ENCODE measurements at regions not wholly inside any gene's neighbourhood (a gene's known extent, or its start where the extent isn't known, plus 50 kb on each side); places are given as distances from the start of the nearest gene placed in this dataset.

GRCh38 chr16:73793871-73794437 is 502.7 kb upstream of the PSMD7 start (continued):
- TF ChIP-seq EZH2phosphoT487 (IDR thresholded peaks at IDR 0.05; ENCODE audit: unreplicated experiment), result no peak
- no peak for TF ChIP-seq ZNF331 (CRISPR knock-in tag; IDR thresholded peaks at IDR 0.05; ENCODE audit: low read depth)
- no peak for TF ChIP-seq JUNB (IDR thresholded peaks at IDR 0.05; ENCODE audit: unreplicated experiment)

- DNase-seq (ENCODE audit: low spot score) (no peak), ATAC-seq (no peak)
- Histone ChIP-seq H2AFZ (no peak overlapping the region), H3K27me3 (ENCODE audit: insufficient read depth) (no peaks in the 10 kb centered on the region), H4K20me1 (replicated peaks; ENCODE audit: insufficient read depth) (no peaks in the 10 kb centered on the region), H3K4me3 (no peak overlapping the region), H3K9me2 (ENCODE audit: insufficient read depth) (0 out of 2 replicates have a peak, but pooled peaks cover under 1% of the 10 kb centered on the region), H3F3A (replicated peaks; ENCODE audit: low read depth) (no peaks in the 10 kb centered on the region), H3K27ac (ENCODE audit: low read depth) (no peak overlapping the region), H3K4me1 (ENCODE audit: insufficient read depth) (no peaks in the 10 kb centered on the region), H3K36me3 (ENCODE audit: insufficient read depth) (no peaks in the 10 kb centered on the region), H3K79me2 (replicated peaks; ENCODE audit: insufficient read depth) (no peaks in the 10 kb centered on the region), H3K4me2 (no peak overlapping the region)
- peaks cover 3% of the 10 kb centered on the region; the same call in 1 of the 3 replicates for H3K4me1 Mint-ChIP-seq
- TF ChIP-seq ETS1 (IDR thresholded peaks at IDR 0.05) (no peak), EZH2 (IDR thresholded peaks at IDR 0.05; ENCODE audit: low read depth, unreplicated experiment) (no peak), ZNF114 (CRISPR knock-in tag; IDR thresholded peaks at IDR 0.05) (no peak), ZNF331 (CRISPR knock-in tag; IDR thresholded peaks at IDR 0.05; ENCODE audit: low read depth) (no peak)
- no peak overlapping the region for H3K27ac Mint-ChIP-seq
- H3K27me3 Mint-ChIP-seq (ENCODE audit: insufficient read depth, low read depth, poor library complexity), result peaks cover 3% of the 10 kb centered on the region
- H3K9me3 Mint-ChIP-seq, result no peaks in the 10 kb centered on the region
- no peak overlapping the region for H3K4me3 Mint-ChIP-seq
- H3K36me3 Mint-ChIP-seq (ENCODE audit: low read depth), result no peaks in the 10 kb centered on the region
Observed at GRCh38 chr16:73793260-73793659, 503.4 kb upstream of the PSMD7 start.

- no peak overlapping the region; the same call in 1 of the 2 replicates for H2AFZ ChIP-seq
- TF ChIP-seq POLR2AphosphoS5 (IDR thresholded peaks at IDR 0.05; ENCODE audit: low read depth), result no peak
- TF ChIP-seq CREB1 (CRISPR knock-in tag; IDR thresholded peaks at IDR 0.05; ENCODE audit: low read depth), result no peak
- no peak for TF ChIP-seq NANOG (IDR thresholded peaks at IDR 0.05; ENCODE audit: borderline replicate concordance)
- H4K20me1 ChIP-seq (replicated peaks; ENCODE audit: insufficient read depth), result no peaks in the 10 kb centered on the region
- no peaks in the 10 kb centered on the region for H3K36me3 ChIP-seq (ENCODE audit: insufficient read depth)
- Mint-ChIP-seq H3K27ac (no peak overlapping the region), H3K4me3 (no peak overlapping the region), H3K4me1 (peaks cover 10% of the 10 kb centered on the region), H3K27me3 (ENCODE audit: insufficient read depth, low read depth, poor library complexity) (peaks cover 2% of the 10 kb centered on the region), H3K36me3 (ENCODE audit: low read depth) (no peaks in the 10 kb centered on the region), H3K9me3 (no peaks in the 10 kb centered on the region)
- H3F3A ChIP-seq (replicated peaks; ENCODE audit: low read depth), result no peaks in the 10 kb centered on the region
- 0 out of 2 replicates have a peak, but pooled peaks cover 4% of the 10 kb centered on the region for H3K9me2 ChIP-seq (ENCODE audit: insufficient read depth)
- H3K27ac ChIP-seq (ENCODE audit: low read depth), result no peak overlapping the region
- no peak for DNase-seq (ENCODE audit: low spot score)
- no peaks in the 10 kb centered on the region for H3K4me1 ChIP-seq (ENCODE audit: insufficient read depth)
- H3K4me3 ChIP-seq, result no peak overlapping the region
- H3K79me2 ChIP-seq (replicated peaks; ENCODE audit: insufficient read depth), result no peaks in the 10 kb centered on the region
- ATAC-seq, result no peak
- no peak overlapping the region for H3K4me2 ChIP-seq
- no peaks in the 10 kb centered on the region for H3K27me3 ChIP-seq (ENCODE audit: insufficient read depth)
Observed at GRCh38 chr16:73792199-73793020, 504.2 kb upstream of the PSMD7 start.
